NOMO-1 treated with DMSO at 0.1 percent for 48 hours (cell line): ENCODE measurements at regions not wholly inside any gene's neighbourhood (a gene's known extent, or its start where the extent isn't known, plus 50 kb on each side); places are given as distances from the start of the nearest gene placed in this dataset.
"Not testable (repeated sequence)": the region's sequence is repeated elsewhere in the genome, so short reads cannot be mapped to it uniquely, and the experiment has no call there.

ENCODE experiments used
- DNase-seq: peaks from one replicate; lab custom pipeline; 2025; ENCODE audit not compliant: unreplicated experiment; lab: John Stamatoyannopoulos, UW

DNA sequence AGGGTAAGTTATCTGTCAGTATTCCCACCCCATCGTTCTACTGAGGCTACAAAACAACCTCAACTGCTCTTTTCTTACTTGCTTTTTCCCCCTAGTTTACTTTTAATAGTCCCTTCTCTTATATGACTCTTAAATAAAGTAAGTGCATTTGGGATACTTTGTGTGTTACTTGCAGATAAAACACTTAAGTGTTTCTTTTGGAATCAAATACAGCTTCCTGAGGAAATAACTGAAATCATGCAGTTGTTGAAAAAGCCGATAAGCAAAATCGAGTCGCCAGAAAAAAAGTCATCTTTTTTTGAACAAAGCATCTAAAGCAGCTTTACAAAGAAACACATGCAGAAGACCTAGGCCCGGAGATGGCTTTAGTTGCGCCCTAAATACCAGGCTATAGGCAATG lies 53.5 kb upstream of the EPB41L4A start:
- no peak for DNase-seq

DNA sequence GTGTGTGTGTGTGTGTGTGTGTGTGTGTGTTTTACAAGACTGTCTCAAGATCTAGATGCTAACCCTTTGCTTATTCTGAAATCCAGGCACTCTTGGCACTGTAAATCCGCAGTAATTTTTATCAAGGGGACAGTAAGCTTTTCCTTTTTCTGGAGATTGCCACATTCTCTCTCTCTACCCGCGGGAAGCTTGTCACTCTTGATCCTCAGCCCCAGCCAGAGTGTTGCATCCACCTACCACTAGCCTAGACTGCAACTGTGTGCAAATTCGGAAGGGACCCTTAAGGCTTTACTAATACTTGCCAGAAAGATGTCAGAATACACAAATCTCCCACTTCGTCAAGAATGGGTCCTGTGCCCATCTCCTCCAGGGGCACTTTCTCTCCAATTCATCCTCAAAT lies 54.9 kb upstream of the EPB41L4A start:
- no peak for DNase-seq

DNA sequence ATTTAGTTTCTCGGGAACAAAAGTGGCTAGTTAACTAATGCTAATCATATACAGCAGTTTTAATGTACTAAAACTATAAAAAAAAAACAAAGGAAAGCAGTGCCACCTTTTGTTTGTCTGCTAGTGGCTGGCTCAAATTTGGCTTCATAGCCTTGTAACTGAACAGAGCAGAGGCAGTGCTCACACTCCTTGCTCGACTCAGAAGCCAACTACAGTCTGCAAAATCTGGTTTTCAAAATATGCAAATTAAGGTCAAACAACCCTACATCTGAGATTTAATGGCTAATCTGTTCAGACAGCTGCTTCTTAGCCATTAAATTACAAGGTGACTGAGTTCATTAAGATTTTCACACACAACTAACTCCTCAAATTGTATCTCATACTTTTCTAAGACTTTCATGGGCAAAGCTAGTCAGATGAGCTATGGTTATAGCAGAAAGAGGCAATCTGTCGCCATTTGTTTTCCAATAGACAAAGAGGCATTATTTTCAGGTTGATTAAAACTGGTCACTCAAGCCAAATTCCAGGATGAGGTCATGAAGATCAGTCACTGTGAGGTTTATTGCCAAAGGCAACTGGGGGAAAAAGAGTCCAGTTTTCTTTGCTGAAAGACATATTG lies 56.8 kb upstream of the EPB41L4A start:
- DNase-seq: no peak

DNA sequence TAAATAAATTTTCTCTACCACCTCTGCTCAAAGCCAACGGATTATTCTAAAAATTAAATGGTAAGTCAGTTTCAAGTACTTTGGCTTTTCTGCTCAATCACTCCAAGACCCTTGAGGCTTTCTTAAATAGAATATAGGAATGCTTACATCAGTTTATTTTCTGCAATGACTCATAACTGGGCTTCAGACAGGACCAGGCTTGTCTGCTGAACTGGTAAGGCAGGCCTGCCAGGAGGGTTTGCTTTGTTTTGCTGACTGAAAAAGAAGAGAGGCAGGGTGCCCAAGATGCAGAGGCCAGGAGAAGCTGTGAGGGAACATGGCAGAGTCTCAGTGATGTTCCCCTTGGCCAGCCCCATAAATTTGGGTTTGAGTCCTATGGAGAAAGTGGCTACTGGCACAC lies 60.3 kb upstream of the EPB41L4A start:
- no peak for DNase-seq

DNA sequence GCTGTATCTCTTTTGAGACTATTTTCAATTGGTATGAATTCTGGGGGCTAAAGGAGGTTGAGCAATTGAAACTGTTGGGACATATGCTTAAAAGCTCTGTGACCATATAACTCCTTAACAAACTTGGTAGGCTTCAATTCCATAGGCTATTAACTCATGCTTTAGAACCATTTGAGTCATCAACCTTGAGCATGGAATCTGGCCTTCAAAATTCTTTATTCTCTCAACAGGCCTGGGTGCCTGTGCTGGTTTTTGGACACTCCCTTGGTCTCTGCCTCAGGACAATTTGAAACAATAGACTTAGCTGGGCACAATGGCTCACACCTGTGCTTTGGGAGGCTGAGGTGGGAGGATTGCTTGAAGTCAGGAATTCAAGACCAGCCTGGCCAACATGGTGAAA lies 61.4 kb upstream of the EPB41L4A start:
- DNase-seq: no peak

DNA sequence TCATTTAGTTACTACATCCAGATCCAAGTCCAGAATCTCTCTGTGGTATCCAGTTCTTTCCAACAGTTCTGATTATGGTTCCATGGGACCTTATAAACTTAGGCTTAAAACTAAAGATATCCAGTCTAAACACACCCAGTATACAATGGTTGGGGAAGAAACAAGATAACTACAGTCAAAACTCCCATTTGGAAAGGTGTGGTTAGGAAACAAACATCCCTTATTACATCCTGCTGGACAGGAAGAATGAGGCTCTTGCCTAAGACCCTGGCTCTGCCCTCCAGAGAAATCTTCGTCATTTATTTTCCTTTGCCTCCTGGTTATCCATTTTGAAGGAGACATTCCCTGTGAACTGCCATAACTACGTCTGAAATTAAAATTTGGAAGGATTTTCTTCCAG lies 64.6 kb upstream of the EPB41L4A start:
- DNase-seq: no peak

DNA sequence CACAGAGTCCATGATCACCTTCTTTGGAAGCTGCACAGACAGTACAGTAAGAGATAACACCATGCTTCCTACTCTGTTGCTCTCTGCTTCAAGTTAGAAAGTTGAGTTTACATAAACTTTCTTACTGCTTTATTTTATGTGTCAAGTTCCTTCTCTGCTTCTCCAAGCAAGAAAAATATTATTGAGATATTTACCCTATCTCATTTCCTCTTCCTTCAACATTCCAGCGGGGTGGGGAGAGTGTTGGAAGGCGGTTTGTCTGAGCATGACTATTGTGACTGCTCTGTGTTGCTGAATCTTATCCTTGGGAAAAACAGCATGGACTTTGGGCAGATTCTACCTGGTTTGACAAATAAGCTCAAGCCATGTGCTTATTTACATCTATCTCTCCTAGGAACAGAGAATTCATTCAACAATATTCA lies 66.9 kb upstream of the EPB41L4A start:
- DNase-seq: no peak

DNA sequence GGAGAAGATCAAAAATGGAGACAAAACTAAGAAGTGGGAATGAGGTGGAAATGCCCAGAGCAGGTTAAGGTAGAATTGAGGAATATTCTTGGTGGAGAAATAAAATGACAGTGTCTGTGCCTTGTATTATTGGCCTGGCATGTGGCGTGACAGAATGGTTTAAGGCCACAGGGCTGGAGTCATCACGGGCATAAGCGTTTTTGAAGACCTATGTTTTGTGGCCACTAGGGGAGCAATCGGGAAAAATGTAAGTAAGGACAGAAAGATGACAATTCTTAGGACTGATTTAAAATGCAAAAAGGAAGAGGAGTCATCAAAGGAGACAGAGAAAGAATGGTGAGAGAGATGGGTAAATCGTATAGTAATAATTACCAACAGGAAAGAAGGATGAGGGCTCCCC lies 72.2 kb upstream of the EPB41L4A start:
- no peak for DNase-seq

DNA sequence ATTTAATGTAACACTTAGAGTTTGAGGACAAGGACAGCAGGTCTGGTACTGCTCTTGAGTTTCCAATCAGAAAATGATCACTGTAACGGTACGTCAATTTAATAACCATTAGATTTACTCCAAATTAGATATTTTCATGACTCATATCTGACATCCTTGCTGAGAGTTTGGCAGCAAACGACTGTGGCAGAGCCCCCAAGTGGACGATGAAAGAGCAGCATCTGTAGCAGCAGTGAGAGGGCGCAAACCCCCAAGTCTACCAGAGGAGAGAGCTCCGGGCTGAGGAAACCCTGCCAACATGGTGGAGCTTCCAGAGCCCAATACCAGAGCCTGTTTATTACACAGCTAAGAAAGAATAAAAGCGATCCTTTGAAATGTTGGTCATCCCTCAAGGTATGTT lies 73.2 kb upstream of the EPB41L4A start:
- DNase-seq: peak; percentile 11

DNA sequence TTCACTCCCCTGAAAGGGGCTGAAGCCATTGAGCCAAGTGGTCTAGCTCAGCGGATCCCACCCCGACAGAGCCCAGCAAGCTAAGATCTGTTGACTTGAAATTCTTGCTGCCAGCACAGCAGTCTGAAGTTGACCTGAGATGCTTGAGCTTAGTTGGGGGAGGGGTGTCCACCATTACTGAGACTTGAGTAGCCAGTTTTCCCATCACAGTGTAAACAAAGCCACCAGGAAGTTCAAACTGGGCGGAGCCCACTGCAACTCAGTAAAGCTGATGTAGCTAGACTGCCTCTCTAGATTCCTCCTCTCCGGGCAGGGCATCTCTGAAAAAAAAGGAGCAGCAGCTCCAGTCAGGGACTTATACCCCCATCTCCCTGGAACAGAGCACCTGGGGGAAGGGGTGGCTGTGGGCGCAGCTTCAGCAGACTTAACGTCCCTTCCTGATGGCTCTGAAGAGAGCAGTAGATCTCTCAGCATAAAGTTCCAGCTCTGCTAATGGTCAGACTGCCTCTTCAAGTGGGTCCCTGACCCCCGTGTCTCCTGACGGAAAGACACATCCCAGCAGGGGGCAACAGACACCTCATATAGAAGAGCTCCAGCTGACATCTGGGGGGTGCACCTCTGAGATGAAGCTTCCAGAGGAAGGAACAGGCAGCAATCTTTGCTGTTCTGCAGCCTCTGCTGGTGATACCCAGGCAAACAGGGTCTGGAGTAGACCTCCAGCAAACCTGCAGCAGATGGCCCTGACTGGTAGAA lies 84.8 kb upstream of the EPB41L4A start:
- DNase-seq: not testable (repeated sequence)

DNA sequence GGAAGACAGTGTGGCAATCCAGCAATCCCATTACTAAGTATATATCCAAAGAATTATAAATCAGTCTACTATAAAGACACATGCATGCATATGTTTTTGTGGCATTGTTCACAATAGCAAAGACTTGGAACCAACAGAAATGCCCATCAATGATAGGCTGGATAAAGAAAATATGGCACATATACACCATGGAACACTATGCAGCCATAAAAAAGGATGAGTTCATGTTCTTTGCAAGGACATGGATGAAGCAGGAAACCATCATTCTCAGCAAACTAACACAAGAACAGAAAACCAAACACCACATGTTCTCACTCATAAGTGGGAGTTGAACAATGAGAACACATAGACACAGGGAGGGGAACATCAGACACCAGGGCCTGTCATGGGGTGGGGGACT lies 90.0 kb upstream of the EPB41L4A start:
- not testable (repeated sequence) for DNase-seq

DNA sequence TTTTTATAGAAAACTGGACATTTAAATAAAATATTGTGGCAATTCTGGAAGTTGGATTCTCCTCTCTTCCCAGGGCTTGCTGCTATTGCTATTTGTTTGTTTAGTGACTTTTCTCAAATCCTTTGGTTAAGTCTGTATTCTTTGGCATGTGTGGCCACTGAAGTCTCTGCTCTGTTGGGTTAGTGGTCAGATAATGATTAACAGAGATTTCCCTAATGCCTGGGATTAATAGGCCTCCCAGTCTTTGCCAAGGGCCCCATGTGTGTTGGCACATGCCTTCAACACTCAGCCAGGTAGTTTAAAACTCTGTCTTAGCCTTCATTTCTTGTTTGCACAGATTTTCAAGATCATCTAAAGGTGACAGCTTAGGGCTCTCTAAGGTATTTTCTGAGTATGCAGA lies 92.8 kb upstream of the EPB41L4A start:
- no peak for DNase-seq

DNA sequence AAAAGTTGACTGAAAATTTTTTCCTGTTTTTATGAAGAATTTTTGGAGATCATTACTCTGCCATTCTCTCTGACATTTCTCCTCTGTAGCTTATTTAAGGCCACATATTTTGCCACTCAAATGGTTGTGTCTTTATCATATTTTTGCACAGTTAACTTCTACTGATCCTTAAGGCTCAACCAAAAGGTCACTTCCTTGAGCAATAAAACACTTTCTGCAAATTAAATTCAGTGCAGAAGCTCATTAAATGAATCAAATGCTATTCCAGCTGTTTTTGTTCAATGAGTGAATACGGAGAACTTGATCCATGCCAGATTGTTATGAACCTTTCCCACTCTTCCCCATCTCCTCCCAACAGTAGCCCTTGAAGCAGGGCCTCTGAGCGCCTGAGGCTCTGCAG lies 93.8 kb upstream of the EPB41L4A start:
- no peak for DNase-seq

DNA sequence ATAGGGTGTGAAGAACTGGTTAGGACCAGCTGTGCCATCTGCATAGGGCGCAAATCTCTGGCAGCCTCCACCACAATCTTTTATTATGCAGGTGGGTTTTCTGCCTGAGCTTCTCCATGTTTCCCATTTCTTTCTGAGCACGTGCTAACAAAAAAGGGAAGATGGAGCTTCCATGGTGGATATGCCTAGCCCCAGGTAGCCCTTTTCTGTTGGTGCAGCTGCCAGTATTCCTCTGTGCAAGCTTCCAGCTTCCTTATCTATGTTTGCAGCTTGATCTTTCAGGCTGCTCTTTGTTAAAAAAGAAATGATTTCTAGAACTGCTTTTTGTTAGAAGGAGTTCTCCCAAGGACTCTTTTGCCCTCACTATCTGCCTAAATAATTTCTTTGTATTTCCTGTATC lies 95.0 kb upstream of the EPB41L4A start:
- no peak for DNase-seq

DNA sequence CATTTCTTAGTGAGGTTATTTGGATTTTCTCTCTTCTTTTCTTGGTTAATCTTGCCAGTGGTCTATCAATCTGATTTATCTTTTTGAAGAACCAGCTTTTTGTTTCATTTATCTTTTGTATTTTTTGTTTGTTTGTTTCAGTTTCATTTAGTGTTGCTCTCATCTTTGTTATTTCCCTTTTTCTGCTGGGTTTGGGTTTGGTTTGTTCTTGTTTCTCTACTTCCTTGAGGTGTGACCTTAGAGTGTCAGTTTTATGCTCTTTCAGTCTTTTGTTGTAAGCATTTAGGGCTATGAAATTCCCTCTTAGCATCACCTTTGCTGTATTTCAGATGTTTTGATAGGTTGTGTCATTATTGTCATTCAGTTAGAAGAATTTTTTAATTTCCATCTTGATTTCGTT lies 101.4 kb upstream of the EPB41L4A start:
- peak; percentile 32 for DNase-seq

DNA sequence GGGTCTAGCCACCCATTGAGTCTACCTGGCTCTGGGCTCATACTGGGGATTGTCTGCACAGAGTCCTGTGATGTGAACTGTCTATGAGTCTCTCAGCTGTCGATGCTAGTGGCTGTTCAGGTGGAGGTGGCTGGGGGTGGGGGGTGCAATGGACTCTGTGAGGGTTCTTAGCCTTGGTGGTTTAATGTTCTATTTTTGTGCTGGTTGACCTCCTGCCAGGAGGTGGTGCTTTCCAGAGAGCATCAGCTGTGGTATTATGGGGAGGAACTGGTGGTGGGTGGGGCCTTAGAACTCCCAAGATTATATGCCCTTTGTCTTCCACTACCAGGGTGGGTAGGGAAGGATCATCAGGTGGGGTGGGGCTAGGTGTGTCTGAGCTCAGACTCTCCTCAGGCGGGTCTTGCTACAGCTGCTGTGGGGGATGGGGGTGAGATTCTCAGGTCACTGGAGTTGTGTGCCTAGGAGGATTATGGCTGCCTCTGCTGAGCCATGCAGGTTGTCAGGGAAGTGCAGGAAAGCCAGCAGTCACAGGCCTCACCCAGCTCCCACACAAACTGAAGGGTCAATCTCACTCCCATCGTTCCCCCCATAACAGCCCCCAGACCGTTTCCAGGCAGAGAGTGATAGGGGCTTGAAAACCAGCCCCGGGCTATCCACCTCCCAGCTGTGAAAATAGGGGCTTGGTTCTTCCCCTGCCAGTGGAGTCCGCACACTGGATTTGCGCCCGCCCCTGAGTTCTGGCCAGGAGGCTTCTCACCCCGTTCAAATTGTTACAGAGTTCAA lies 104.0 kb upstream of the EPB41L4A start:
- DNase-seq: not testable (repeated sequence)

DNA sequence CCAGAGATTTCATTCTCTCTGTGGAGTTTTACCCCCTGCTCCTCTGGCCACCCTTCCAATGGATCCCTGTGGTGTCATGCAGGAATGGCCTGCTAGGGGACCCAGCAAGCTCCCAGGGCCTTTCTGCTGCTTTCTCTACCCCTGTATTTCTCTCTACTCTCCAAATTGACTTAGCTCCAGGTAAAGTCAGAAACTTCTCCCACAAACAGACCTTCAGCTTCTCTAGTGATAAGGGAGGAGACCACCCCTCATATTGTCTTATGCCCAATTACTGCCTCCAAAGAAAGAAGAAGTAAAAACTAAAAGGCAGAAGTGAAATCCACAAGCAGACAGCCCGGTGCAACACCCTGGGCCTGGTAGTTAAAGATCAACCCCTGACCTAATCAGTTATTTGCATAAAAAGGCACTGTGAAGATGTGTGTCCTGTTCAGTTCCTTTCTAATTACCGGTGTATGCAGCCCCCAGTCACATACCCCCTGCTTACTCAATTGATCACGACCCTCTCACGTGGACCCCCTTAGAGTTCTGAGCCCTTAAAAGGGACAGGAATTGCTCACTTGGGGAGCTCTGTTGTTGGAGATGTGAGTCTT lies 104.7 kb upstream of the EPB41L4A start:
- DNase-seq: peak; percentile 45

DNA sequence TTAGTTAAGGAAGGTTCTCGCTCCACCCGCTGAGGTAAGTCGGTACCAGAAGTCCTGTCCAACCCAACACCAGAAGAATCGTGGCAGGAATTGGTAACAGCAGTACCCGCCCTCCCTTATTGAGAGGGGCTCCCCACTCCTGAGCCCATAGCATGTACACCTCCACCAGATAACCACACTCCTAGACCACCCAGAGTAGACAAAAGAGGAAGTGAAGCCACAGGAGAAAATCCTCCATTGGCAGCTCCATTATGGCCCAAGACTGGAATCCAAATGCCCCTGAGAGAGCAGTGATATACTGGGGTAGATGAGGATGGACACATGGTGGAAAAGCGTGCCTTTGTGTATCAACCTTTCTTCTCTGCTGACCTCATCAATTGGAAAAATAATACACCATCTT lies 106.1 kb upstream of the EPB41L4A start:
- no peak for DNase-seq

DNA sequence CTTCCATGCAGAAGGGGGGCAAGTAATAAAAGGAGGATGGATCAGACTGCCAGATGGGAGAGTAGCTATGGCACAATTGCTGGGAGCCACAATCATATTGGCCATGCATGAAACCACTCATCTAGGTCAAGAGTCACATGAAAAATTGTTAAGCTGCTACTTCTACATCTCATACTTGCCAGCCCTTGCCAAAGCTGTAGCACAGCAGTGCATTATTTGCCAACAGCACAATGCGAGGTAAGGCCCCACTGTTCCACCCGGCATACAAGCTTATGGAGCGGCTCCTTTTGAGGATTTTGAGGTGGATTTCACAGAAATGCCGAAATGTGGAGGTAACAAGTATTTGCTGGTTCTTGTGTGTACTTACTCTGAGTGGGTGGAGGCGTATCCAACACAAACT lies 109.9 kb upstream of the EPB41L4A start:
- DNase-seq: no peak

DNA sequence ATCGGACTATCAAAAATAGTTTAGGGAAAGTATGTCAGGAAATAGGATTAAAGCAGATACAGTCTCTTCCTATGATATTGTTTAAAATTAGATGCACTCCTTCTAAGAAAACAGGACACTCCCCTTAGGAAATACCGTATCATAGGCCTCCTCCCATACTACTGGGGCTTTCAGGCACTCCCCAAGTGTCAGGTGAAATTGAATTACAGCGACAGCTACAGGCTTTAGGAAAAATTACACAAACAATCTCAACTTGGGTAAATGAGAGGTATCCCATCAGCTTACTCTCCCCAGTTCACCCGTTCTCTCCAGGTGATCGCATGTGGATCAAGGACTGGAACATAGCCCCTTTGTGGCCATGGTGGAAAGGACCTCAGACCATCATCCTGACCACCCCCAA lies 110.4 kb upstream of the EPB41L4A start:
- no peak for DNase-seq

DNA sequence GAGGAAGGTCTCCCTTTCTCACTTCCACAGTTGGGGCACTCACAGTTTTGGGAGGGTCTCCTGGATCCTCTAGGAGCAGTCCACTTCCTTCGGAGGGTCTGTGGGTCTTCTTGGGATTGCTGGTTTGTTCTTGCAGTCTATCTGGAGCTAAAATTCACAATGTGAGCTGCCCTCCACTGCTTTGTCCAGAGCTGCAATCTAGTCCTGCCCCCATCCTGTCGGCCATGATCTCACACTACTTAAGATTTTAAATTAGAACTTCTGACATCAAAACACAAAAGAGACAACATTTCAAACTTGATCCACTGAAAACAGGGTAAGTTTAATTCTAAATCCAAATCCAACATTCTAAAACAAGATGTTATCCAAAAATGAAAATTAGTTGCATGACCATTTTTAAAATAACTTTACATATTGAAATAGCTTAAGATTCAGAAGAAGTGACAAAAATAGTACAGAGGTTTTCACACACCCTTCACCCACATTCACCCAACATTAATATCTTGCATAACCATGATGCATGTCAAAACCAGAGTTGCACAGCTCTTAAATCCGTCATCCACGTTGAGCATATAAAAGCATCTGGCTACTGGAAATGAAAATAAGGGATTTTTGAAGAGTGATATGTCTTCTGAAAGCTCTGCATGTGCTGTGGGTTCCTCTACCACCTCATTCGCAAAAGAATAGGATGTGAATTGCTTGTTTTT lies 113.7 kb upstream of the EPB41L4A start:
- DNase-seq: peak; percentile 10
